ENCODE measurements at regions not wholly inside any gene's neighbourhood (a gene's known extent, or its start where the extent isn't known, plus 50 kb on each side); places are given as distances from the start of the nearest gene placed in this dataset.
"Not testable (repeated sequence)": the region's sequence is repeated elsewhere in the genome, so short reads cannot be mapped to it uniquely, and the experiment has no call there.

GRCh38 chr2:62630206-62630605, 75.3 kb upstream of the EHBP1 start:
- TF ChIP-seq CTCF, POLR2A (IDR thresholded peaks at IDR 0.05): not testable (repeated sequence)

Measured in esophagus squamous epithelium (tissue), 4 donors.